ENCODE measurements at regions not wholly inside any gene's neighbourhood (a gene's known extent, or its start where the extent isn't known, plus 50 kb on each side); places are given as distances from the start of the nearest gene placed in this dataset.

- no peaks in the 10 kb centered on the region for H3K36me3 Mint-ChIP-seq
- H3K9me3 Mint-ChIP-seq = peaks cover 24 to 25% of the 10 kb centered on the region in 2 donors
- ATAC-seq = no peak
Measured at GRCh38 chr14:26255213-26255612, 342.6 kb downstream of the NOVA1 start.

GRCh38 chr14:26252176-26252575 is 345.7 kb downstream of the NOVA1 start:
- H3K36me3 Mint-ChIP-seq = peaks cover 0 to 6% of the 10 kb centered on the region in 2 donors
- DNase-seq (ENCODE audit: low spot score in 2 of 2) (no peak), ATAC-seq (no peak)
- peaks cover 34 to 38% of the 10 kb centered on the region in 2 donors for H3K9me3 Mint-ChIP-seq
- H3K27ac Mint-ChIP-seq = no peak overlapping the region

More at GRCh38 chr14:26255213-26255612, 342.6 kb downstream of the NOVA1 start:
- H3K27ac Mint-ChIP-seq = no peak overlapping the region
- no peak for DNase-seq (ENCODE audit: low spot score in 2 of 2)

DNA sequence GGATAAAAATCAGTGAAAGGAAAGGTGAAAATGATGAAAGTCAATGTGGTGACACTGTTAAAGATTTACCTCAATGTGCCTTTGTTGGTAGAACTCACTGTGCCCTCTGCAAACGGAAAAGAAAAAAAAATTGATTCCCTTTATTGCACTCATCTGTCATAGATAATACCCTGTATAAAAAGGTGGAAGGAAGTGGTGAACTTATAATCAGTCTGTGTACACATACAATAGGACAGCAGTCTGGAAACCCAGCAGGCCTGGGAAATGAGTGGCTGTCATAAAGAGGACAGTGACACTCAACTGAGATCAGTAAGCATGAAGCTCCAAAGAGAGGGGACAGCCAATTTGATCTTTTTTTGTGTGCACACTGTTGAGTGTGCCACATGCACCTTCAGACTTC is 364.7 kb downstream of the NOVA1 start:
- no peaks in the 10 kb centered on the region for H3K36me3 Mint-ChIP-seq
- no peak overlapping the region for H3K27ac Mint-ChIP-seq
- H3K9me3 Mint-ChIP-seq = peaks cover 0 to 6% of the 10 kb centered on the region in 2 donors
- DNase-seq (ENCODE audit: low spot score in 2 of 2) (no peak), ATAC-seq (no peak)

DNA sequence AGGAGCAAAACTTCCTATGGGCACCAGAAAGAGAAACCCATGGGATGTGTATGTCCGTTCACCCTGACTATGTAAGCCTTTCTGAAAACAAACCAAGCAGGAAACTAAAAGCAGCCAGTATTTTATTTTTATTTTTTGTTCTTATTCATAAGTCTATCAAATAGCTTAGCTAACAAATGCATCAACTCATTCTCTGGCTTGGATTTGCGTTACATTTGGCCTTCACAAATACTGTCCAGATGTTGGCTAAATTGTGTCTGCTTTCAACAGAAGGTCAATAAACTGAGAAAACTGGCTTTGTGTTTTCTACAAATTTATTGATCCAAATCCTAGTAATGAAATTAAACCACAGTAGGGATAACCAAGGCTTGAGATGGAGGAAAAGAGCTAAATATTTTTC is 379.0 kb downstream of the NOVA1 start:
- H3K36me3 Mint-ChIP-seq = peaks cover 0 to 5% of the 10 kb centered on the region in 2 donors
- no peak overlapping the region for H3K27ac Mint-ChIP-seq
- no peak for ATAC-seq
- no peak for DNase-seq (ENCODE audit: low spot score in 2 of 2)
- peaks cover 17 to 21% of the 10 kb centered on the region in 2 donors for H3K9me3 Mint-ChIP-seq

- H3K27ac Mint-ChIP-seq = no peak overlapping the region
- no peak for ATAC-seq
- H3K9me3 Mint-ChIP-seq = peaks cover 21 to 24% of the 10 kb centered on the region in 2 donors
- H3K36me3 Mint-ChIP-seq = no peaks in the 10 kb centered on the region
- DNase-seq (ENCODE audit: low spot score in 2 of 2) = no peak
Measured at GRCh38 chr14:26217778-26218177, 380.1 kb downstream of the NOVA1 start.

DNA sequence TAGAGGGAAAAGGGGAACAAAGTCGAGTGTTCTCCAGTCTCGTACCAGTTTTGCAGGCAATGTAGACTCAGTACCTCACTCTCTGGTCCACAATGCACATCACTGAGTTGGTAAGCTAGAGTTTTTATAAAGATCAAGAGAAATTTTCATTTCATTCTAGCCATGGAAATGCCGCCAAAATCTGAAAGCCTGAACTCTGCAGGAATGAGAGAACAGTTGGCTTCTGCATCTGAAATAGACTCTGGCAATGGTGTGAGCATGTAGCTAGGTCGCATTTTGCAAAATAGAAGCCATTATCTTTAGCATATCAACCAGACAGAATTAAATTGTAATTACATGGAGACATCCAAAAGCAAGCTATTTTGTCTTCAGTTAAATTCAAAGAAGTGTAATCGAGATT is 381.0 kb downstream of the NOVA1 start:
- no peak for ATAC-seq
- DNase-seq (ENCODE audit: low spot score in 2 of 2) = no peak
- H3K27ac Mint-ChIP-seq = no peak overlapping the region
- no peaks in the 10 kb centered on the region for H3K36me3 Mint-ChIP-seq
- peaks cover 24% of the 10 kb centered on the region in 2 donors for H3K9me3 Mint-ChIP-seq

DNA sequence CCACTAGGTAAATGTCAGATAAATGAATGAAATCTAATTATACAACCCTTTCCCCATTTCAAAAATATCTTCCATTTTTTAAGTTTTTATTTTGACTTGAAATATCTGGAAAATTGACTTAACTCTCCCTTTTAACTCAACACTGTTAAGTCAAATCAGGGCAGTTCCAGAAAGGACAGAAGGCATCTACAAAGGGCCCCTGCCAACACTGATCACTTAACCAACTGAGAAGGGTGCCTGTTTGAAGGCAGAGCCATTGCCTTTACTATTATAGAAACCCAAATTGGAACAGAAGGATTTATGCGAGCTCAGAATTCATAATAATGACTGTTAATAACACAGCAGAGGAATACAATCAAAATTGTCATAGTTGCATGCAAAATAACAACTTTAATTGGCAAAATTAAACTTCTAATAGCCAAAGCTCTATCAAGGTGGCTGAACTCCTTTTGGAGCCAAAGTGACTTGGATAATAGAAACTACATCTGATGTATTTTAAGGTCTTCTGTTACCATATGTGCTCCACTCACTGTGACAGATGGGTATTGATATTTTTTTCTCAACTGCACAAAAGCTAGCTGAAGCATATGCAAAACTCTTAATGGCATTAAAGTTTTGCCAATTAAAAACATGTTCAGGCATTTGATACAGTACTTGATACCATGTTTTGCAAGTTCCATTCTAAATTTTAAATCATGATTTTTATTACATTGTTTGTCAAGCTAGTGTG is 383.8 kb downstream of the NOVA1 start:
- Mint-ChIP-seq H3K36me3 (no peaks in the 10 kb centered on the region), H3K27ac (no peak overlapping the region), H3K9me3 (peaks cover 8 to 14% of the 10 kb centered on the region in 2 donors)
- DNase-seq (ENCODE audit: low spot score in 2 of 2) (no peak), ATAC-seq (no peak)

- ATAC-seq = no peak
- DNase-seq (ENCODE audit: low spot score in 2 of 2) = no peak
- no peak overlapping the region for H3K27ac Mint-ChIP-seq
- peaks cover 14 to 22% of the 10 kb centered on the region in 2 donors for H3K9me3 Mint-ChIP-seq
- H3K36me3 Mint-ChIP-seq = no peaks in the 10 kb centered on the region
Measured at GRCh38 chr14:26209699-26210098, 388.1 kb downstream of the NOVA1 start.

GRCh38 chr14:26206640-26207039 is 391.2 kb downstream of the NOVA1 start:
- peaks cover 0 to 11% of the 10 kb centered on the region in 2 donors for H3K36me3 Mint-ChIP-seq
- no peak for DNase-seq (ENCODE audit: low spot score in 2 of 2)
- ATAC-seq = no peak
- H3K9me3 Mint-ChIP-seq = peaks cover 13 to 19% of the 10 kb centered on the region in 2 donors
- H3K27ac Mint-ChIP-seq = no peak overlapping the region

DNA sequence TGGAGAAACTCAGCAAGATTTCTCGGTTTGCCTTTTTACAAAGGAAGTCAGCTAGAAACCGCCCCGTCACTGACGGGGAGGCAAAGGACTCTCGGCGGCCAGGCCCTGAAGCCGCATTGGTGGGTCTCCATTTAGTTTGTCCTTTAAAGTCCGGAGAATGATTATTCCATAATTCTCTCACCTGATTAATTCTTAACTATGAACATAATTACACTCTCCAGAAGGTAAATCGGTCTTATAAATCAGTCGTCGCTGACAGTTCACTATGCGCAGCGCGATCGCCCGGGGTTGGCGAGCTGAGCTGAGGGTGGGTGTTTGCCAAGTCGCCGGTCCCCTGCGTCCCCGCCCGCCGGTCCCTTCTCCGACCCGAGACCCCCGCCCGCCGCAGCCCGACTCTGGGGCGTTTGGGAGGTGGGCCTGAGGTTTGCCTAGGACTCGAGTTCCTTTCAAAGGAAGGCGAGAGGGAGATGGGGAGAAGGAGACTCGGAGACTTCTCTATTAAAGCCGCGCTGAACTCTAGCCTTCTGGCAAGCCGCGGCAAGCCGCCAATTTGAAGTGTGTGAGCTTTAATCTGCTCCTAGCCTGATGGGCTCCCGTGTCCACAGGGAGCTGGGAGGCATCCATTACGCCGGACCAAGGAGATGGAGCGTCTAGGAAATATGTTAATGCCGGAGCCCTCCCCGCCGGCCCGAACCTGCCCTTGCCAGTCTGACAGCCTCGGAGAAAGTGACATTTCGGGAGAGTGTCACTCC is 392.9 kb downstream of the NOVA1 start:
- ATAC-seq (no peak), DNase-seq (ENCODE audit: low spot score in 2 of 2) (no peak)
- Mint-ChIP-seq H3K27ac (no peak overlapping the region), H3K9me3 (peaks cover 13 to 25% of the 10 kb centered on the region in 2 donors), H3K36me3 (peaks cover 0 to 11% of the 10 kb centered on the region in 2 donors)

DNA sequence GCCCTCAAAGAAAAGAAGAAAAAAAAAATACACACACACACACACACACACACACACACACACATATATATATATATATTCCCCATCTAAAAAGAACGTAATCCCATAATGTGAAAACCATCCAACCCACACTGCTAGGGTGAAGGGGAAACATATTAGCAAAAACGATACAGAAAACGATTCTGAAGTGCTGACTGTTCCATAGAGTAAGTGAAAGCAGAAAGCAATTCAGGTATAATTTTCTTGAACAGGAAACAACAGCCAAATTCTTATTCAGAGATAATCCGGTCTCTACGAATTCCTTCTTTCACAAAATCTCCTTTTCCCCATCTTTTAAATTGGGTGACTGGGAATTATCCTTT is 393.5 kb downstream of the NOVA1 start:
- Mint-ChIP-seq H3K9me3 (peaks cover 16 to 27% of the 10 kb centered on the region in 2 donors), H3K27ac (no peak overlapping the region), H3K36me3 (peaks cover 0 to 11% of the 10 kb centered on the region in 2 donors)
- ATAC-seq = no peak
- DNase-seq (ENCODE audit: low spot score in 2 of 2) = no peak

DNA sequence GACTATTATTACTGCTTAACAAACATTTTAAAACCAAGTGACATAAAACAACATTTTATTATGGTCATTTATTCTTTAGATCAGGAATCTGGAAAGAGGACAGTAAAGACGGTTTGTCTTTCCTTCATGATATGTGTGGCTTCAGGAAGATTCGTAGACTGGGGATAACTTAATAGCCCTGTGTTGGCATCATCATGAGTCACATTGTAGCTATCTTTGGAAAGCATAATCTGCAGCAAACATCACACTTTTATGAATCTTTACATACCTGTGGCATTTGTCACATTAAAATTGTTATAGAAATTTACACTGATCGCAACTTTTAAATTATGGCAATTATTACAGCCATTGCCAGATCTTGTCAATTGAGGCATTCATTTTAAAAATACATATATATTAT is 397.1 kb downstream of the NOVA1 start:
- H3K9me3 Mint-ChIP-seq = peaks cover 27 to 33% of the 10 kb centered on the region in 2 donors
- ATAC-seq = no peak
- peaks cover 0 to 19% of the 10 kb centered on the region in 2 donors for H3K36me3 Mint-ChIP-seq
- no peak for DNase-seq (ENCODE audit: low spot score in 2 of 2)
- no peak overlapping the region for H3K27ac Mint-ChIP-seq

DNA sequence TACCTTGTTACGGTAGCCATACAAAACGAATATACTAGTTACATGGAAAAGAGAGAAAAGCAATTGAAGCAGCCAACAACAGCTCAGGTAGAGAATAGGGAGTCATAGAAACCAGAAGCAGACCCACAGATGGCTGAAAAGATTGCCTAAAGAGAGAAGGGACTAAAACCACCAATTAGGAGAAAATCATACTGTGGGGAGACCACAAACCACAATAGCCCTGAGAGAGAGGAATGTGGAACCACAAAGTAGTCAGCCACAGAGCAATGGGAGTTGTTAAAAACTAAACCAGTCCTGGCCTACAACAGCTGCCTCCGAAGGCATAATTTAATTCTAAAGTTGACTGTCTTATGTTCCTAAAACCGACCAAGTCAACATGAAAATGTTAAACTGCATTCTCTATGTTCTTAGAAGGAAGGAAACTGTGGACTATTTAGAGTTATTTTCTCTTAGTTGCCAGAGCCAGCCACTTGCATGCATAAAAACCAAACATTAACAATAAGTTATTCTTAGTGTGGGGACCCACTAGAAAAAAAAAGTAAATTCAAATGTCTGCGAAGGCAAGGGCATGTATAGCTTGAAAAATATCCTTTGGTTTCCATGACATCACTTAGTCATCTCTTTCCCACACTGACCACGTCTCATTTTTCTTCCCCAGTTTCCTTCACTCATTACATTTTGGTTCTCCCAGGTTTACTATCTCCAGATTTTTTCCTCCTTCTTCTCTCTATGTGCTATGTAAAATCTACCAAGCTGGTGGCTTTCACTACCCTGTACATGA is 398.1 kb downstream of the NOVA1 start:
- ATAC-seq (no peak), DNase-seq (ENCODE audit: low spot score in 2 of 2) (no peak)
- peaks cover 27 to 33% of the 10 kb centered on the region in 2 donors for H3K9me3 Mint-ChIP-seq
- H3K27ac Mint-ChIP-seq = no peak overlapping the region
- peaks cover 0 to 19% of the 10 kb centered on the region in 2 donors for H3K36me3 Mint-ChIP-seq

GRCh38 chr14:26199096-26199495 is 398.7 kb downstream of the NOVA1 start:
- Mint-ChIP-seq H3K27ac (no peak overlapping the region), H3K9me3 (peaks cover 33% of the 10 kb centered on the region in 2 donors), H3K36me3 (peaks cover 0 to 19% of the 10 kb centered on the region in 2 donors)
- DNase-seq (ENCODE audit: low spot score in 2 of 2) (no peak), ATAC-seq (no peak)

DNA sequence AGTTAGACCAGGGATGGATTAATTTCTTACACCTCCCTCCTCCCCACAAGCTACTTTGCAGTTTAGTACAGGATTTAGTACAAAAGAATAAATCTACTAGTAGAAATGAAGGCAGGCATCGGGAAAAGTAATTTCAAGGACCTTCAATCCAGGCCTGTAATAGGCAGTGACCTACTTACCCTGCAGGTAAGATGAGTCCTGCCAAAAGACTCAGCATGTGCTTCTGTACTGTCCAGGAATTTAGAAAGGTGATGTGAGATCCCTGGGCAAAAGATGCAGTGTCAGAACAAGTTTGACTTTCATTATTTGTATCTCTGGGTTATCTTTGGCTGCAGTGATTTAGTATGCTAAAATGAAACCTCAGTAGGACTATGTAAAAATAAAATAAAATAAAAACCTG is 403.0 kb downstream of the NOVA1 start:
- ATAC-seq = no peak
- Mint-ChIP-seq H3K27ac (no peak overlapping the region), H3K36me3 (peaks cover 0 to 8% of the 10 kb centered on the region in 2 donors), H3K9me3 (peaks cover 39 to 47% of the 10 kb centered on the region in 2 donors)
- no peak for DNase-seq (ENCODE audit: low spot score in 2 of 2)

GRCh38 chr14:26191671-26192070 is 406.2 kb downstream of the NOVA1 start:
- no peak for ATAC-seq
- no peak for DNase-seq (ENCODE audit: low spot score in 2 of 2)
- Mint-ChIP-seq H3K9me3 (peaks cover 28 to 40% of the 10 kb centered on the region in 2 donors), H3K36me3 (peaks cover 0 to 7% of the 10 kb centered on the region in 2 donors), H3K27ac (no peak overlapping the region)

GRCh38 chr14:26191123-26191522 is 406.7 kb downstream of the NOVA1 start:
- Mint-ChIP-seq H3K27ac (no peak overlapping the region), H3K9me3 (peaks cover 23 to 35% of the 10 kb centered on the region in 2 donors), H3K36me3 (peaks cover 0 to 1% of the 10 kb centered on the region in 2 donors)
- DNase-seq (ENCODE audit: low spot score in 2 of 2) (no peak), ATAC-seq (no peak)
